Left kidney (tissue), 1 donor: ENCODE measurements at regions not wholly inside any gene's neighbourhood (a gene's known extent, or its start where the extent isn't known, plus 50 kb on each side); places are given as distances from the start of the nearest gene placed in this dataset.
"Not testable (repeated sequence)": the region's sequence is repeated elsewhere in the genome, so short reads cannot be mapped to it uniquely, and the experiment has no call there.

Experiments
- DNase-seq: peaks from one replicate; pipeline ENCODE4 v3.0.0-alpha.2; 2013

- no peak for DNase-seq
Observed at GRCh38 chr4:23022032-23022431, 329.3 kb downstream of the GBA3 start.

- DNase-seq, result no peak
Observed at GRCh38 chr4:23021040-23021439, 328.3 kb downstream of the GBA3 start.

- not testable (repeated sequence) for DNase-seq
Observed at GRCh38 chr4:23020399-23020798, 327.7 kb downstream of the GBA3 start.

- DNase-seq, result no peak
Observed at GRCh38 chr4:23016981-23017380, 324.2 kb downstream of the GBA3 start.

DNA sequence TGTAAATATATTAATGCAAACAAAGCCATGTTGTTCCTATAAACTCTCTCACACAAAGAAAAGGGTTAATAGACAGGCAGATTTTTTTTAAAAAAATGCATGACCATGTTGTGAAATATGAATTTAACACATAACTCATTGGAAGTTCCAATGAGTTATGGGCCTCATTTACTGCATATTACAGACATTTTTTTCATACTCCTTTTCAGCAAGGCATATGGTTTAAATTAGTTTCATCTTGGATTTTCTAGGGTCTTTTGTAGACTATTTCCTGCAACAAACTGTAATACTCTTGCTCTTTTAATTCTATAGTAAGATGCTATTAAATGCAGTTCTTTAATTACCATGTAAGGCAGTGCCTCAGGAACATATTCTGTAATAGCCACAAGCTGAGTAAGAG lies 323.1 kb downstream of the GBA3 start:
- DNase-seq, result no peak

DNA sequence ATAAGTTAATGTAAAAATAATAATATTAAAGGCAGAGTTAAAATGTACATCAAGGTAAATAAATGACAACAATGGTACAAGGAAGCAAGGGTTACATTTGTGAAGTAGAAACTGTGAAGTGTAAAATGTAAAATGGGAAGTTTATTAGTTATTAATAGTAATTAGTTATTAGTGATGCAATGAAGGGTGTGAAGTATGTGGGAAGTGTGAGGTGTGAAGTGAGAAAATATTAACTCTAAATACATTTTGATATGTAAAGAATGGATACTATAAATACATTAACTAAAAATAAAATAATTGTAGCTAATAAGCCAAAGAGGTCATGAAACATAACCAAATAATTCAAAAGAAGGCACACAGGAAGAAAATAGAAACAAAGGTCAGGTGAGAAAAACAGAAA lies 316.4 kb downstream of the GBA3 start:
- DNase-seq, result no peak

DNA sequence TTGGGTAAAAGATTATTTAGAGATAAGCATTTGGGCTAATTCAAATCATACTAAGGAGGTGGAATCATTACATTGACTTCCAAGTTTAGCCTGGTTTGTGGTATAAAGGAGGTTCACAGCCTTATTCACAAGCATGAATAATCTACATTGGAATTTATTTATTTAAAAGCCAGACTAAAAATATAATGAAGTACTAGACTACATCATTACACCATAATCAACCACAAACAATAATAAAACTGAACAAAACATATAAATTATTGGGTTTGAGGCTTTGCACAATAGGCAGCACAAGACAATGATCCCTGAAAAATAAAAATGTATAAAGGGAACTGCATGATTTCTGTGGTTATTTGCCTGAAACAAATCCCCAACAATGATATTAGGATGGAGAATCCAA lies 314.0 kb downstream of the GBA3 start:
- DNase-seq, result no peak

DNA sequence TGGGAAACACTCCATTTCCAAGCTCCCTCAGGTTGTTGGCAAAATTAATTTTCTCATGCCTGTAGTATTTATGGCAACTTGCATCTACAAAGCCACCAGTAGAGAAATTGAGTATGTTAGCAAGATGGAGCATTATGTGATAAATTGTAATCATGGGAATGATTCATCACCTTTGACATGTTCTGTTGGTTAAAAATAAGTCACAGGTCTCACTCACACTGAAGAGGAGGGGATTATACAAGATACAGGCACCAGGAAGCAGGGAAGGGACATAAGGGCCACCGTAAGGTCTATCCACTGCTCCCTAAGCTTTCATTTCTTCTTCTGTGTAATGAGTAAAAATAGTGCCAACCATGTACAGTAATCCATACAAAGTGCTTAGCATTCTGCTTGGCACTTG lies 313.0 kb downstream of the GBA3 start:
- no peak for DNase-seq

GRCh38 chr4:23001478-23001877 lies 308.7 kb downstream of the GBA3 start:
- no peak for DNase-seq

- DNase-seq, result no peak
Observed at GRCh38 chr4:22999419-22999818, 306.7 kb downstream of the GBA3 start.

GRCh38 chr4:22997358-22998224 lies 304.9 kb downstream of the GBA3 start:
- no peak for DNase-seq

GRCh38 chr4:22991576-22991975 lies 298.8 kb downstream of the GBA3 start:
- no peak for DNase-seq

- no peak for DNase-seq
Observed at GRCh38 chr4:22988526-22988925, 295.8 kb downstream of the GBA3 start.

DNA sequence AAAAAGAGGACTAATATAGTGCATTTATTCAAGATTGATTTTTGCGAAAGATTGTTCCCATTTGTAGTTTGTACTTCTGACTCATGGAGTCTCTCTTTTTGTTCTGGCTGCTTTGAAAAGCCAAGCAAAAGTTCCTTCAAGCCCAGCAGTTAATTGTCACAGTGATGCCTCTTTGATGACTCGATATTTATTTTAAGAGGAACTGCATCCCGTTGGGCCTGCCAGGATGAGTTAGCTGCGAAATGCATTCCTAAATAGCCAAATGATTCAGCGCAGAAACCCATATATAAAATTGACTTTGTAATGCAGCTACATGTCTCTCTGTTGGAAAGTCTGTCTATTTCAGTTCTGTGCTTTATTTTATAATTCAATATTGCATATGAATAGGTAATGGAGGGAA lies 295.1 kb downstream of the GBA3 start:
- DNase-seq, result no peak

- DNase-seq, result no peak
Observed at GRCh38 chr4:22986881-22987280, 294.1 kb downstream of the GBA3 start.

DNA sequence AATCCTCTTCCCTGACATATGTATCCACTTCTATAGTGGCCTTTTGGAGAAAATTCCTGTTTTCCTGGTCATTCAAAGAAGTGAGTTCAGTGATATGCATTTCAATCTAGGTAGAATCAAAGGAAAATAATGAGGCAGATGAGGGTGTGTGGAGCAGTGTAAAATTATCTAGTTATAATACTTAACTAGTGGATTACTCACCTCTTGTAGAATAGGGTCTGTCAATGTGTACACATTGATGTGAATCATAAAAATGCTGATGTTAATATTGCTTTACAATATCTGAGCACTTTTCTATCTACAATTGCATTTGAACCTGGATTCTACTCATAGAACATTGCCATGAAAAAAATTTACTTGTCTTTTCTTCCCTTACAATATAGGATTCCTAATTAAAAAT lies 293.5 kb downstream of the GBA3 start:
- no peak for DNase-seq

DNA sequence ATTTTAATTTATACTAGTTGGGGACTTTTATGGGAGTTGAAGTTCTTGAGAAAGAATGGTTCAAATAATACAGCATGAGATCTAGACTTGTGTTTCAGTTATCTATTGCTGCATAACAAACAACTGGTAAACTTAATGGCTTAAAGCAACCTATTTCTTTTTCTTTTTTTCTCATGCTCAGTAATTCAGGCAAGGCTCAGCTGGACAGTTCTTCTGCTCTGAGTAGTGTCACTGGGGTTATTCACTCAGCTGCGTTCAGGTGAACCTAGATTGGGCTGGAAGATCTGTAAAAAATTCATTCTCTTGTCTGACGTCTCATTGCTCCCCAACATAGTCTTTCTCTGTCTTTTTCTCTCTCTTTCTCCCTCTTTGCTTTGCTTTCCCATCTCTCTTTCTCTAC lies 291.7 kb downstream of the GBA3 start:
- DNase-seq, result no peak

DNA sequence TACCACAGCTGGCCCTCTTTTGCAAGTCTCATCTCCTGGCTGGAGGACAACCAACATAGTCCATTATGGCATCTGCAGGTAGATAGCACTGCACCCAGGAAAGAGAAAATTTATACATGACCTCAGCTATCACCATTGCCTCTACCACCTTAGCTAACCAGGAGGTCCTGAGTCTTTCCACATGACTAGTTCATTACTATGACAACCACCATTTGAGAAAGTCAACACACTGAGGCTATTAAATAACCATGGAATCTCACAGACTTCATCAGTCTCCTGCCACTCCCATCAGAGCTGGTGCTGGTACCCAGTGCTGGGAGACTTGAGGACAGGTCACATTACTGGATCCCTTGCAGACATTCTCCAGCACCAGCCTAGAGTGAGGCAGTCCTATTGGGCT lies 285.9 kb downstream of the GBA3 start:
- DNase-seq, result no peak

GRCh38 chr4:22970665-22971064 lies 277.9 kb downstream of the GBA3 start:
- no peak for DNase-seq

DNA sequence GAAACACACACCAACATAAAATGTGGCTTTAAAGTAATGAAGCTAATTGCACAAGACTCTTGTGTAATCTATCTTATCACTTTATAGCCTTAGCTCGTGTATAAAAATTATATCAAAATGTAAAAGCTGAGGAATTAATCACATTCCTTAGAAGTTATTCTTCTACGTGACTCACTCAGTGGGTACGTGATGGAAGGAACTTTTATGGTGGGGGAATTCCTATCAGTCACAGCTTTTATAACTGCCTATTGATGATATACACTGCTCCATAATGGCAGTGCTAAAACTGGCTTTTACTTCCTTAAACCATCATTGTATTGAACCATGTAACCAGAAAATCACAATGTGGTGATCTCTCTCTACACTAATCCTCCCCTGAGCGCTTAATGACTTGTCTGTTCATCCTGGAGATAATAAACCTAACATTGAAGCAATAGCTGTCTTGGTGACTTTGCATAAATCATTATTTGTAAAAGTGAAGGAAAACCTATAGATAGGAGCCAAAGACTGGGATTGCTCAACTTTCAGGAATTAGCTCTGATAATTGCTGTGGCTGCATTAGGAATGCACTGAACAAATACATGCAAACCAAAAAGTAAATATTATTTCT lies 276.7 kb downstream of the GBA3 start:
- no peak for DNase-seq

DNA sequence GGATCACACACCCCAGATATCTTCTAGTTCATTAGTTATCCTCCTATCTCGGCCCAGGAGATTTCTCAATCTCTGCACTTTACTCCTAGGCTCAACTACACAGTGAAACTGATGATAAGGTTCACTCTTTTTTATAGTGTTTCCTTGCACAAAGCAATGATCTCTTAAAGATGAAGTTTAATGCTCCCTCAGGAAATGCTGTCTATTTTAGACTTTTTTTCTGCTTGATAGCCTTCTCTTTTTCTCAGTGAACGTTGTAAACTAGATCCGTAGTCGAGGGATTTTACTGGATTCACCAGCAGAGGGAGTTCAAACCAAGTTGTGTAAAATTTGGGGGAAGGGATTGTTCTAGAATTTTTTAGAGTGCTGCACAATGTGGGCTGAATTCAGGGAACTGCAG lies 269.6 kb downstream of the GBA3 start:
- DNase-seq, result peak; percentile 20

- no peak for DNase-seq
Observed at GRCh38 chr4:22959483-22959882, 266.7 kb downstream of the GBA3 start.

GRCh38 chr4:22957774-22958309 lies 265.1 kb downstream of the GBA3 start:
- no peak for DNase-seq
